OCI-LY7 (cell line): ENCODE measurements at regions not wholly inside any gene's neighbourhood (a gene's known extent, or its start where the extent isn't known, plus 50 kb on each side); places are given as distances from the start of the nearest gene placed in this dataset.

Experiments used
- BruUV-seq: library from RNA; stranded (reverse); fragments of 400-500 nt; replicated peaks from 2 replicates; lab custom pipeline; 2021; lab: Mats Ljungman, UMichigan
- CTCF ChIA-PET: fragments of 300-600 bp; sonication (Branson Sonifier 250); formaldehyde crosslinking; loops from one replicate; lab custom pipeline; 2022; ENCODE audit warnings: antibody characterized with exemption; ENCODE audit not compliant: unreplicated experiment; lab: Charles Lee
- POLR2A ChIA-PET: fragments of 300-600 bp; sonication (Branson Sonifier 250); formaldehyde crosslinking; loops from one replicate; lab custom pipeline; 2022; ENCODE audit warnings: antibody characterized with exemption; lab: Charles Lee
- DNase-seq: peaks from one replicate; pipeline ENCODE4 v3.0.0-alpha.2; 2015; ENCODE audit warnings: low spot score
- H2AFZ ChIP-seq: fragments of 200-600 bp; sonication (generic), shearing (Covaris generic); 2 replicates; pipeline ENCODE4 v1.6.1; 2014; ENCODE audit warnings: mild to moderate bottlenecking, antibody characterized with exemption, low read length, moderate library complexity
- H3K27ac ChIP-seq: fragments of 200-600 bp; sonication (generic); 2 replicates; pipeline ENCODE4 v1.5.1; 2014; ENCODE audit warnings: mixed run types, low read depth, mild to moderate bottlenecking, moderate library complexity, low read length, inconsistent platforms; ENCODE audit not compliant: poor library complexity, severe bottlenecking
- H3K36me3 ChIP-seq: fragments of 200-600 bp; sonication (generic); 2 replicates; pipeline ENCODE4 v1.6.1; 2014; ENCODE audit warnings: mild to moderate bottlenecking, antibody characterized with exemption, low read length, moderate library complexity, mixed read lengths; ENCODE audit not compliant: insufficient read depth
- H3K4me1 ChIP-seq: fragments of 200-600 bp; sonication (generic); 2 replicates; pipeline ENCODE4 v1.5.1; 2014; ENCODE audit warnings: mild to moderate bottlenecking, low read length; ENCODE audit not compliant: insufficient read depth, poor library complexity, severe bottlenecking
- H3K4me2 ChIP-seq: fragments of 200-600 bp; sonication (generic); 2 replicates; pipeline ENCODE4 v1.6.1; 2014; ENCODE audit warnings: mild to moderate bottlenecking, low read length
- H3K4me3 ChIP-seq: fragments of 200-600 bp; sonication (generic); 2 replicates; pipeline ENCODE4 v1.5.1; 2014; ENCODE audit warnings: mild to moderate bottlenecking, low read depth, low read length; ENCODE audit not compliant: poor library complexity, severe bottlenecking
- H3K79me2 ChIP-seq: fragments of 200-600 bp; sonication (generic); 2 replicates; pipeline ENCODE4 v1.6.1; 2016; ENCODE audit warnings: low read depth, mild to moderate bottlenecking, low read length, moderate library complexity, mixed read lengths; ENCODE audit not compliant: insufficient read depth
- H3K9me2 ChIP-seq: fragments of 200-600 bp; sonication (generic); 2 replicates; pipeline ENCODE4 v1.6.1; 2016; ENCODE audit warnings: mild to moderate bottlenecking, low read length, mixed read lengths; ENCODE audit not compliant: insufficient read depth
- H3K9me3 ChIP-seq: fragments of 200-600 bp; sonication (generic); 2 replicates; pipeline ENCODE4 v1.6.1; 2014; ENCODE audit warnings: mild to moderate bottlenecking, mixed run types, low read length, mixed read lengths
- H4K20me1 ChIP-seq: fragments of 200-600 bp; sonication (generic); 2 replicates; pipeline ENCODE4 v1.6.1; 2014; ENCODE audit warnings: mild to moderate bottlenecking, antibody characterized with exemption, low read length, moderate library complexity, mixed read lengths; ENCODE audit not compliant: insufficient read depth
- EZH2phosphoT487 ChIP-seq: fragments of 200-600 bp; sonication (generic); IDR thresholded peaks from 2 replicates; pipeline ENCODE4 v1.6.1; 2018; ENCODE audit warnings: low read depth, borderline replicate concordance, mild to moderate bottlenecking, mixed run types, antibody characterized with exemption, low read length, moderate library complexity, mixed read lengths
- intact Hi-C: fragments of 100-400 bp; cut with micrococcal nuclease; formaldehyde crosslinking; loops from one replicate; pipeline ENCODE4 v1.10.0; 2022; ENCODE audit not compliant: unreplicated experiment
- TF ChIP-seq, protein P1 (sequence below): fragments of 200-600 bp; sonication (generic); conservative IDR thresholded peaks from 2 replicates; pipeline ENCODE4 v1.5.1; 2014; ENCODE audit warnings: mild to moderate bottlenecking, antibody characterized with exemption, low read length, moderate library complexity, mixed read lengths

GRCh38 chr6:63094947-63095346 is 116.3 kb upstream of the FKBP1C start:
- H3K9me3 ChIP-seq = no peaks in the 10 kb centered on the region
- ChIA-PET CTCF (no interaction called here), POLR2A (interaction anchor here (0.6 to 0.7 kb wide), 4 partner anchors 11 to 1708 kb away, joined by 3 to 9 read pairs (median 3); no protein-coding TSS in a partner anchor)
- no peak overlapping the region for H2AFZ ChIP-seq
- no peak overlapping the region for H3K4me3 ChIP-seq
- H3K79me2 ChIP-seq = no peaks in the 10 kb centered on the region
- TF ChIP-seq EZH2phosphoT487 = no peak
- TF ChIP-seq, protein P1, sequence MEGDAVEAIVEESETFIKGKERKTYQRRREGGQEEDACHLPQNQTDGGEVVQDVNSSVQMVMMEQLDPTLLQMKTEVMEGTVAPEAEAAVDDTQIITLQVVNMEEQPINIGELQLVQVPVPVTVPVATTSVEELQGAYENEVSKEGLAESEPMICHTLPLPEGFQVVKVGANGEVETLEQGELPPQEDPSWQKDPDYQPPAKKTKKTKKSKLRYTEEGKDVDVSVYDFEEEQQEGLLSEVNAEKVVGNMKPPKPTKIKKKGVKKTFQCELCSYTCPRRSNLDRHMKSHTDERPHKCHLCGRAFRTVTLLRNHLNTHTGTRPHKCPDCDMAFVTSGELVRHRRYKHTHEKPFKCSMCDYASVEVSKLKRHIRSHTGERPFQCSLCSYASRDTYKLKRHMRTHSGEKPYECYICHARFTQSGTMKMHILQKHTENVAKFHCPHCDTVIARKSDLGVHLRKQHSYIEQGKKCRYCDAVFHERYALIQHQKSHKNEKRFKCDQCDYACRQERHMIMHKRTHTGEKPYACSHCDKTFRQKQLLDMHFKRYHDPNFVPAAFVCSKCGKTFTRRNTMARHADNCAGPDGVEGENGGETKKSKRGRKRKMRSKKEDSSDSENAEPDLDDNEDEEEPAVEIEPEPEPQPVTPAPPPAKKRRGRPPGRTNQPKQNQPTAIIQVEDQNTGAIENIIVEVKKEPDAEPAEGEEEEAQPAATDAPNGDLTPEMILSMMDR = no peak
- no peaks in the 10 kb centered on the region for H3K4me1 ChIP-seq
- H3K9me2 ChIP-seq = no peaks in the 10 kb centered on the region
- intact Hi-C loops = no loop called here
- no TSS peak for BruUV-seq
- H3K27ac ChIP-seq = no peak overlapping the region
- no peaks in the 10 kb centered on the region for H3K36me3 ChIP-seq
- no peaks in the 10 kb centered on the region for H4K20me1 ChIP-seq
- H3K4me2 ChIP-seq = no peak overlapping the region
- no peak for DNase-seq

DNA sequence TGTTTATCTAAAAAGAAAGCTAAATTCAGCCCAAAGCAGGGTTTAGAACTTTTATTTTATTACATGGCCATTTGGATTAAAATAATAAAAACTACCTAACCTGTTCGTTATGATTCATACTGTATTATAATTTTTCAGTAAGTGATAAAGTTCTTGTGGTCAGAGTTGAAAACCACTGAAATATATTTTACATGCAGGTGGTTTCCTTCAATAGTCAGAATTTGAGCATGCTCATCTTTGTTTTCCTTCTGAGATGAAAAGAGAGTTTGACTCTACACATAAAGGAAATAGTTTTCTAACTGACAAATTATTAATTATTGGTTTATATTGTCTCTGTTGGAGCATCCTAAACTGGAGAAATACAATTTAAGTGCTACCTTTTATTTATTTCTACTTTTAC is 114.0 kb upstream of the FKBP1C start:
- Histone ChIP-seq H4K20me1 (no peaks in the 10 kb centered on the region), H2AFZ (no peak overlapping the region), H3K4me1 (no peaks in the 10 kb centered on the region), H3K4me2 (no peak overlapping the region), H3K36me3 (no peaks in the 10 kb centered on the region), H3K9me3 (no peaks in the 10 kb centered on the region), H3K79me2 (no peaks in the 10 kb centered on the region), H3K9me2 (no peaks in the 10 kb centered on the region), H3K4me3 (no peak overlapping the region), H3K27ac (no peak overlapping the region)
- no peak for TF ChIP-seq EZH2phosphoT487
- CTCF ChIA-PET = no interaction called here
- BruUV-seq = no TSS peak
- intact Hi-C loops = no loop called here
- POLR2A ChIA-PET = interaction anchor here (0.7 kb wide), 1 partner anchor 1386 kb away, joined by 3 read pairs; no protein-coding TSS in a partner anchor
- DNase-seq = no peak

DNA sequence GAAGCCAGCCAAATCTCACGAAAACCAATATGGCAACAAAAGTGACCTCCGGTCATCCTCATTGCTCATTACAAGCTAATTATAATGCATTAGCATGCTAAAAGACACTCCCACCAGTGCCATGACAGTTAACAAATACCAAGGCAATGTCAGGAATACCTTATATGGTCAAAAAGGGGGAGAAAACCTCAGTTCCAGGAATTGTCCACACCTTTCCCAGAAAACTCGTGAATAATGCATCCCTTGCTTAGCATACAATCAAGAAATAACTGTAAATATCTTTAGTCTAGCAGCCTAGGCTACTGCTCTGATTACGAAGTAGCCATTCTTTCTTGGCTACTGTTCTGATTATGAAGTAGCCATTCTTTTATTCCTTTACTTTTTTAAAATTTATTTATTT is 112.5 kb upstream of the FKBP1C start:
- ChIA-PET POLR2A (no interaction called here), CTCF (no interaction called here)
- intact Hi-C loops = no loop called here

More for the DNA sequence above, 112.5 kb upstream of the FKBP1C start:
- H4K20me1 ChIP-seq = no peaks in the 10 kb centered on the region
- H3K4me1 ChIP-seq = no peaks in the 10 kb centered on the region
- no peak overlapping the region for H3K4me2 ChIP-seq
- no peak overlapping the region for H2AFZ ChIP-seq
- H3K79me2 ChIP-seq = no peaks in the 10 kb centered on the region
- BruUV-seq = no TSS peak
- no peaks in the 10 kb centered on the region for H3K36me3 ChIP-seq
- H3K9me2 ChIP-seq = no peaks in the 10 kb centered on the region
- TF ChIP-seq, protein P1 = no peak
- no peak for TF ChIP-seq EZH2phosphoT487
- H3K9me3 ChIP-seq = no peaks in the 10 kb centered on the region
- no peak overlapping the region for H3K27ac ChIP-seq
- H3K4me3 ChIP-seq = no peak overlapping the region
- no peak for DNase-seq
